Dendritic cell treated with granulocyte-macrophage colony-stimulating factor and Interleukin-4, amounts not matched to agents 40 ng/mL and 50 ng/mL, for 4 days (primary cell): ENCODE measurements at regions not wholly inside any gene's neighbourhood (a gene's known extent, or its start where the extent isn't known, plus 50 kb on each side); places are given as distances from the start of the nearest gene placed in this dataset.
"Not testable (repeated sequence)": the region's sequence is repeated elsewhere in the genome, so short reads cannot be mapped to it uniquely, and the experiment has no call there.

Experiments
- H3K27ac Mint-ChIP-seq: one replicate; pipeline ENCODE4 v1.8.0; 2022; ENCODE audit warnings: mild to moderate bottlenecking, mixed read lengths
- H3K27me3 Mint-ChIP-seq: one replicate; pipeline ENCODE4 v1.8.0; 2022; ENCODE audit warnings: mild to moderate bottlenecking, mixed read lengths
- H3K36me3 Mint-ChIP-seq: one replicate; pipeline ENCODE4 v1.8.0; 2022; ENCODE audit warnings: low read depth, mixed read lengths
- H3K4me1 Mint-ChIP-seq: one replicate; pipeline ENCODE4 v1.8.0; 2022; ENCODE audit warnings: low read depth, mixed read lengths
- H3K4me3 Mint-ChIP-seq: one replicate; pipeline ENCODE4 v1.8.0; 2022; ENCODE audit warnings: mild to moderate bottlenecking, moderate library complexity, mixed read lengths
- H3K9me3 Mint-ChIP-seq: one replicate; pipeline ENCODE4 v1.8.0; 2022; ENCODE audit warnings: mixed read lengths
- intact Hi-C: fragments of 100-400 bp; cut with micrococcal nuclease; formaldehyde crosslinking; loops from one replicate; pipeline ENCODE4 v1.15.0; 2022

GRCh38 chr4:49181088-49181487 lies 195.0 kb downstream of the CWH43 start:
- H3K27me3 Mint-ChIP-seq, H3K4me1 Mint-ChIP-seq, H3K9me3 Mint-ChIP-seq, H3K27ac Mint-ChIP-seq, intact Hi-C loops, H3K4me3 Mint-ChIP-seq, H3K36me3 Mint-ChIP-seq: not testable (repeated sequence)

DNA sequence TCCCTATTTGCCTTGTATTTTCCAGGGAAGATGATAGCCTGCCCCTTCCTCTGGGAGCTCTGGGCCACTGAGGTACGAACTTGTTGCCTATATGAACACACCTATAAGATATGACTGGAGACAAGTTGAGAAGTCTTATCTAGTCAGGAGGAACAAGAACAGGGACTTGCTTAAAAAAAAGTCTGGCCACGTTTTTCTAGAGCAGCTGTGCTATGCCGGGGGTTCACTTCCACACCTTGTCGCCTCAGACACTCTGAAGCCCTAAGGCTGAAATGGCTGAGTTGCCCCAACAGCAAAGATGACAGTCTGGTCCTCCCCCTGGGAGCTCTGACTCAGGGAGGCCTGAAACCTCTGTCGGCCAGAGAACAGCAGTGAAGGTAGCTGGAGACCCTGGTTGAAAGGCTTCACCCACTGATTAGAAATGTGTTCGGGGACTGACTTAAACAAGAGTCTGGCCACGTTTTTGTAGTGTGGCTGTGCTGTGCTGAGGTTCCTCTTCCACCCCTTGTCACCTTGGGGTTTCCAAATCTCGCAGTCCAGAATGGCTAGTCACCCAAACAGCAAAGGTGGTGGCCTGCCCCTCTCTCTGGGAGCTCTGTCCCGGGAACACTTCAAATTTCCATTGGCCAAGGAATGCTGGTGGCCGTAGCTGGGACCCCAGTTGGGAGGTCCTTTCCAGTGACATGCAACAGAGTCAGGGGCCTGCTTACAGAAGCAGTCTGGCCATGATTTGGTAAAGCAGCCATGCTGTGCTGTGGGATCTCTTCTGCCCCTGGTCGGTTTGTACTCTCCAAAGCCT lies 225.5 kb downstream of the CWH43 start:
- H3K4me3 Mint-ChIP-seq, intact Hi-C loops, H3K27ac Mint-ChIP-seq, H3K36me3 Mint-ChIP-seq, H3K4me1 Mint-ChIP-seq, H3K27me3 Mint-ChIP-seq: not testable (repeated sequence)
- H3K9me3 Mint-ChIP-seq = peaks cover 71% of the 10 kb centered on the region

DNA sequence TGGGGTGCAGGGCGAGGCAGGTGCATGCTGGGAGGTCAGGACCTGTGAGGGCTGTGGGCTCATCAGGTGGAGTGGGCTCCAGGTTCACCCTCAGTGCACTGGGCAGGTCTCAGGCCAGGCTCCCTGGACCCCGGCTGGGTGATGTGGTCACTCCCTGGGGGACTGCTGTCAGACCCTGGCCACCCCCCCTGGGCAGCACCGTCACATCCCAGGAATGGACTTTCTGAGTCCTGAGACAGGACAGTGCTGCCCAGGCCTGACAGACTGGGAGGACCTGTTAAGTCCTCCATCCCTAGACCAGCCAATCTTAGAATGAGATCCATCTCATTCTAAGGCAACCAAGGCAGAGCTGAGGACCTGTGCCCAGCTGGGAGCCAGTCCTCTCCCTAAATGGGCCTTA lies 227.2 kb downstream of the CWH43 start:
- H3K36me3 Mint-ChIP-seq, H3K4me3 Mint-ChIP-seq, H3K27ac Mint-ChIP-seq, intact Hi-C loops, H3K4me1 Mint-ChIP-seq, H3K27me3 Mint-ChIP-seq: not testable (repeated sequence)
- H3K9me3 Mint-ChIP-seq = peaks cover 86% of the 10 kb centered on the region

- intact Hi-C loops, H3K27me3 Mint-ChIP-seq, H3K27ac Mint-ChIP-seq, H3K36me3 Mint-ChIP-seq, H3K4me3 Mint-ChIP-seq, H3K4me1 Mint-ChIP-seq: not testable (repeated sequence)
- peaks cover 86% of the 10 kb centered on the region for H3K9me3 Mint-ChIP-seq
These were observed 227.7 kb downstream of the CWH43 start for GRCh38 chr4:49213750-49214149.

DNA sequence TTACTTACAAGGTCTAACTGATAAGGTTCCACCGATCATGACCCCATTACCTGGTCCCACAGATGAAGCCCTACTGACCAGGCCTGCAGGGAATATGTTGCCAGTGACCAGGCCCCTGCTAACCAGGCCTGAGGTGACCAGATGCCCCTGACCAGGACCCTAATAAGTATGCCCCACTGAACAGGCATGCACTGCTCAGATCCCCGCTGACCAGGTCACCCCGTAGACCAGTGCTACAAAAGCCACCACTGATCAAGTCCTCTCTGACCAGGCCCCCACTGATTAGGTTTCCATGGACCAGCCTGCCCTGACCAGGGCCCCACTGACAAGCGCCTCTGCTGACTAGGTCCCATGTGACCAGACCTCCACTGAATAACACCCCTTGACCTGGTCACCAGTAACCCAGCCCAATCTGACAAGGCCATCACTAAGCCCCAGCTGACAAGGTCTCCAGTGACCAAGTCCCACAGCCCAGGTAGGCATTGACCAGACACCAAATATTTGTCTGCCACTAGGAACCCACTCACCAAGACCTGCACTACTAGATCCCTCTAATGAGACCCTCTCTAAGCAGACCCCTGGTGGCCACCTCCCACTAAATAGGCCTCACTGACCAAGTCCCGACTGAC lies 228.5 kb downstream of the CWH43 start:
- H3K27me3 Mint-ChIP-seq, H3K36me3 Mint-ChIP-seq, H3K27ac Mint-ChIP-seq, H3K4me1 Mint-ChIP-seq, H3K4me3 Mint-ChIP-seq, intact Hi-C loops: not testable (repeated sequence)
- H3K9me3 Mint-ChIP-seq = peaks cover 91% of the 10 kb centered on the region

DNA sequence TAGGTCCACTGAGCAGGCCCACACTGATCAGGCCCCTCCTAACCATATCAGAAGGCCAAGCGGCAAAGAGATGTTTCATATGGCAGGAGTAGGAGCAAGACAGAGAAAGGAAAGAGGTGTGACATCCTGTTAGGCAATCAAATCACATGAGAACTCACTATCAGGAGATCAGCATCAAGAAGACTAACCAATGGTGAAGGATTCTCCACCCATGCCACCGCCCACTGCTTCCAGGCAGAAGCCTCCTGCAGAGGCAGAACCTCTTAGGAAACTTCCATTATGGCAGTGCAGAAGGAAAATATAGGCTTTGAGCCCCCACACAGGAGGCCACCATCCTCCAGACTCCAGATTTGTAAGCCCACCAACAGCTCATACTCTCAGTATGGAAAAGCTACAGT lies 229.0 kb downstream of the CWH43 start:
- H3K27ac Mint-ChIP-seq, H3K36me3 Mint-ChIP-seq, H3K4me1 Mint-ChIP-seq, H3K4me3 Mint-ChIP-seq, intact Hi-C loops, H3K27me3 Mint-ChIP-seq: not testable (repeated sequence)
- peaks cover 86% of the 10 kb centered on the region for H3K9me3 Mint-ChIP-seq

DNA sequence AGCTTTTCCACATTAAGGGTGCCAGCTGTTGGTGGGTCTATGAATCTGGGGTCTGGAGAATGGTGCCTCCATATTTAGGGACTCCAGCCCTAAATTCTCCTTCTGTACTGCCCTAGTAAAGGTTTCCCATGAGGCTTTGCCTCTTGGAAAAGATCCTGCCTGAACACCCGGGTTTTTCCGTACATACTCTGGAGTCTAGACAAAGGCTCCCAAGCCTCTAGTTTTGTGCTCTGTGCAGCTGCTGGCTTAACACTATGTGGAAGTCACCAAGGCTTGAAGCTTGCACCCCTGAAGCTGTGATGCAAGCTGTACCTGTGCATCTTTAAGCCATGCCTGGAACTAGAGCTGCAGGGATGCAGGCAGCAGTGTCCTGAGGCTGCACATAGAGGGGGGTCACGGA lies 230.5 kb downstream of the CWH43 start:
- H3K27me3 Mint-ChIP-seq, intact Hi-C loops, H3K4me1 Mint-ChIP-seq, H3K36me3 Mint-ChIP-seq, H3K4me3 Mint-ChIP-seq, H3K27ac Mint-ChIP-seq: not testable (repeated sequence)
- peaks cover 93% of the 10 kb centered on the region for H3K9me3 Mint-ChIP-seq

- Mint-ChIP-seq H3K27ac (no peak overlapping the region), H3K4me1 (no peaks in the 10 kb centered on the region), H3K36me3 (no peaks in the 10 kb centered on the region), H3K27me3 (no peaks in the 10 kb centered on the region), H3K9me3 (peaks cover 92% of the 10 kb centered on the region), H3K4me3 (no peak overlapping the region)
- intact Hi-C loops = no loop called here
These were observed 231.4 kb downstream of the CWH43 start for GRCh38 chr4:49217492-49217891.

- H3K27me3 Mint-ChIP-seq, H3K27ac Mint-ChIP-seq, intact Hi-C loops, H3K4me1 Mint-ChIP-seq, H3K4me3 Mint-ChIP-seq, H3K36me3 Mint-ChIP-seq: not testable (repeated sequence)
- H3K9me3 Mint-ChIP-seq = peaks cover 90% of the 10 kb centered on the region
These were observed 232.0 kb downstream of the CWH43 start for GRCh38 chr4:49218094-49218493.

- H3K27me3 Mint-ChIP-seq, H3K4me1 Mint-ChIP-seq, H3K27ac Mint-ChIP-seq, H3K36me3 Mint-ChIP-seq, intact Hi-C loops, H3K4me3 Mint-ChIP-seq: not testable (repeated sequence)
- H3K9me3 Mint-ChIP-seq = peaks cover 88% of the 10 kb centered on the region
These were observed 232.9 kb downstream of the CWH43 start for GRCh38 chr4:49218931-49219330.

- H3K36me3 Mint-ChIP-seq, H3K4me1 Mint-ChIP-seq, H3K4me3 Mint-ChIP-seq, intact Hi-C loops, H3K27ac Mint-ChIP-seq, H3K27me3 Mint-ChIP-seq: not testable (repeated sequence)
- H3K9me3 Mint-ChIP-seq = peaks cover 85% of the 10 kb centered on the region
These were observed 233.6 kb downstream of the CWH43 start for GRCh38 chr4:49219489-49220225.

- intact Hi-C loops = no loop called here
- Mint-ChIP-seq H3K4me3 (no peak overlapping the region), H3K27me3 (no peaks in the 10 kb centered on the region), H3K36me3 (no peaks in the 10 kb centered on the region), H3K27ac (no peak overlapping the region), H3K9me3 (peaks cover 69% of the 10 kb centered on the region), H3K4me1 (no peaks in the 10 kb centered on the region)
These were observed 235.1 kb downstream of the CWH43 start for GRCh38 chr4:49221209-49221608.

DNA sequence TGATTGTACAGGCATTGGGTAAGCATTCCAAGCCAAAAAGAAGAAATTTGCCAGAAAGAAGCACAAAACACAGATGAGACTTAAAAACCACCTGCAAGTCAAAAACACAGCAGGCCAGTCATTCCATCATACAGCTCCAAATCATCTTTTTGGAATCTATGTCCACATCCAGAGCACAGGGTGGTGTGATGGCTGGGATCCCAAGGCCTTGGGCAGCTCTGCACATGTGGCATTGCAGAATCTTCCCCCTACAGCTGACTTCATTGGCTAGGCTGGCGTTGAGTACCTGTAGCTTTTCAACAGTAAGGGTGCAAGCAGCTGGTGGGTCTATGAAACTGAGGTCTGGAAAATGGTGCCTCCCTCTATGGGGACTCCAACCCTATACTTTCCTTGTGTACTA lies 236.7 kb downstream of the CWH43 start:
- H3K4me3 Mint-ChIP-seq, H3K36me3 Mint-ChIP-seq, H3K27ac Mint-ChIP-seq, H3K4me1 Mint-ChIP-seq, H3K27me3 Mint-ChIP-seq, intact Hi-C loops: not testable (repeated sequence)
- peaks cover 56% of the 10 kb centered on the region for H3K9me3 Mint-ChIP-seq

DNA sequence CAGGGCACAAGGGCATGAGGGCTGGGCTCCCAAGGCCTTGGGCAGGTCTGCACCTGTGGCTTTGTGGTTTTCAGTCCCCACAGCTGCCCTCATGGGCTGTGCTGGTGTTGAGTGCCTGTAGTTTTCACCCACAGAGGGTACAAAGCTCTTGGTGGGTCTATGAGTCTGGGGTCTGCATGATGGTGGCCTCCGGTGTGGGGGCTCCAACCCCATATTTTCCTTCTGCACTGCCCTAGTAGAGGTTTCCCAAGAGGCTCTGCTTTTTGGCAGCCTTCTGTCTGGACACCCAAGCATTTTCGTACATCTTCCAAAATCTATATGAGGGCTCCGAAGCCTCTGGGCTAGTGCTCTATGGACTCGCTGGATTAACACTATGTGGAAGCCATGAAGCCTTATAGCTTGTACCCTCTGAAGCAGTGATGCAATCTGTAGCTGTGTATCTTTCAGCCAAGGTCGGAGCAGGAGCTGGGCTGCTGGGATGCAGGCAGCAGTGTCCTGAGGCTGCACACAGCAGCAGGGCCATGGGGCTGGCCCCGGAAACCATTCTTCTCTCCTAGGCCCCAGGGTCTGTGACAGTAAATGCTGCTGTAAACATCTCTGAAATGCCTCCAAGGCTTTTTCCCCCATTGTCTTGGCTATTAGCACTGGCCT lies 240.3 kb downstream of the CWH43 start:
- H3K4me3 Mint-ChIP-seq, H3K4me1 Mint-ChIP-seq, H3K27me3 Mint-ChIP-seq, intact Hi-C loops, H3K36me3 Mint-ChIP-seq, H3K27ac Mint-ChIP-seq: not testable (repeated sequence)
- H3K9me3 Mint-ChIP-seq = peaks cover 34% of the 10 kb centered on the region
